Brain pericyte (primary cell): ENCODE measurements at regions not wholly inside any gene's neighbourhood (a gene's known extent, or its start where the extent isn't known, plus 50 kb on each side); places are given as distances from the start of the nearest gene placed in this dataset.

Experiments used
- DNase-seq: peaks from one replicate; pipeline ENCODE4 v3.0.0-alpha.2; 2012; ENCODE audit warnings: low read depth, low spot score

DNA sequence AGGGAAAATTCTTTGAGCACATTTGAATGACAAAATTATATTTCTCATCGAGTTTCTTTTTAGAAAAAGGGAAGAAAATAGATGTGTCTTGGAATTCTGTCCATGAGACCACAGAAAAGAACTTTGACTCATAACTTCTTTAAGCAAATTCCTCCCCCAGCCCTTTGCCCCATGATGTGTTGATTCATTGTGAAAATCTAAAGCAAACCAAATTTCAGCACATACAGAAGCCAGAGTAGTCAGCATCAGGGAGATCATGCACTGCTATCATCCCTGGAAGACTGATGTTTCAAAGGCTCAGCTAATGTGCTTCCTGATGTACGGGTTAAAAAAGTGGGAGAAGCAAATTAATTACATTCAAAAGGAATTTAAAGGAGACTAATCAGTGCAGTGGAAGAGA, 159.7 kb downstream of the FAT3 start:
- no peak for DNase-seq

GRCh38 chr11:92384802-92385201, 160.2 kb downstream of the FAT3 start:
- DNase-seq: no peak

GRCh38 chr11:92386577-92386976, 162.0 kb downstream of the FAT3 start:
- no peak for DNase-seq

GRCh38 chr11:92387859-92388258, 163.2 kb downstream of the FAT3 start:
- no peak for DNase-seq

- no peak for DNase-seq
These were observed 163.8 kb downstream of the FAT3 start for GRCh38 chr11:92388380-92388779.

- DNase-seq: no peak
These were observed 166.2 kb downstream of the FAT3 start for GRCh38 chr11:92390783-92391182.

- no peak for DNase-seq
These were observed 166.7 kb downstream of the FAT3 start for GRCh38 chr11:92391364-92391763.

DNA sequence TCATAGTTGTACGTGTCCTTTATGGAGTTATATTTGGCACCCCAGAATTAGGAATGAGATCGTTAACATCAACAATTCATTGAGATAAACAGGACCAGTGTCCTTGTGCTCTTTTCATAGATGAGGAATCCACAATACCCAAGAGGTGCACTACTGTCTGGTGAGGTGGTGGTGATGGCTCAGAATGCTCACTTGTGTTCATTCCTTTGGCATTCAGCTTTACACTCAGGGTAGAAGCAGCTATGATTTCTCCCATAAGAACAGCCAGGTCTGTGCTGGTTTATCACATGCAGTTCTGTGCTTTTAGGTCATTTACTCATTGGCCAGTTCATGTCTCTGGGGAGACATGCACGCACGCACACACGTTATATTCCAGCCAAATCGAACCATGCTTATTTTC, 167.2 kb downstream of the FAT3 start:
- no peak for DNase-seq

DNA sequence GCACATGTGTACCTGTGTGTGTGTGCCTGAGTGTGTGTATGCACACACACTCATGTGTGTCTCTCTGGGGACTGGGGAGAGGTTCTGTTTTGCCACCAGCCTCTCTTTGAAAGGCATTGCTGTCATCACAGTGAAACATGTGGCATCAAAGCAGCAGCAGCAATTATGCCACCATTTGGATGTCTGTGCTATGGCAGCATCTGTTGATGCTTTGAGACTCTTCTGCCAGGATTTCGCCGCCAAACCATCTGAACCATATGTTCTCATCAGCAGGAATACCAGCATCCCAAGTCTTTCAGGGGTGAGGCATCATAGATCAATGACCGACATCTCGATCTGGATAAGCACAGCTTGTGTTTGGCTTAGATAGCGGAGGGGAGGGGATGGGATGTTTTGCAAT, 168.6 kb downstream of the FAT3 start:
- no peak for DNase-seq

DNA sequence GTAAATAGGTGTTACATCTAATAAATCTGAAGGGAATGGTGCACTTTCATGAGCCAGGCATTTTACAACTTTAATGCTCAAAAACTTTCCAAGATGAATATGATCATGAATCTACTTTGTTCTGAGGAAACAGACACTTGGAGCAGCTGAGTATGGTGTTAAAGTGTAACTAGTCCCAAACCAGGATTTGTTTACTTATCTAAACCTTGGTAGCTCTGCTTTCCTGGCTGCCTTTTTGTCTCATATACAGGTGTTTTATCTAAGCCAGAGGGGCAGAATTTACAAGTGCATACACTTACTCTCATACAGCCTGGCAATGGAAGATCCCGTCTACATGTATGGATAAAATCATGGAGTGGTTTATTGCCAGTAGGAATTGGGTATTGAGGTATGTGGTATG, 171.5 kb downstream of the FAT3 start:
- DNase-seq: no peak

DNA sequence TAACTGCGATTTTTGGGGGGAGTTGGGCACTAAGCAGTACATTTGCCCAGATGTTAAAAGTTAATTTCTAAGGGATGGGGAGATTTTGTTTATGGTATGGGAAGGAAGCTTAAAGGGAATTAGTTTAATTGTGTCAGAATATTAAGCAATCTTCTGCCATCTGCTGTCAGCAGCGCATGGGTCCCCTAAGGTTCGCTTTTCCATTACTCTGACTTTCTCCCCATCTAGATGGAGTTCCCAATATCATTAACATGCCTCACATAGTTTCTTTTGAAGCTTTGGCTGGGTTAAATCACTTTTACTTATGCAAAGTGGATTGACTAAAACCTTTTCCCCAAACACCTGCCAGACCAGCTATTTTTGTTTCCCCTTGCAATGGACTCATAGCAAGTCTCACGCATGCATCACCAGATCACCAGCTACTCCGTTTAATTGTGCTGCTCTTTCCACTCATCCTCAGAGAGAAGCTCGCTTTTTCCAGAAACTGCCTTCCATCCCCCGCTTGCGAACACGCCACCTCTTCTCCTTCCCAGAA, 172.7 kb downstream of the FAT3 start:
- no peak for DNase-seq

GRCh38 chr11:92399705-92400104, 175.1 kb downstream of the FAT3 start:
- no peak for DNase-seq

DNA sequence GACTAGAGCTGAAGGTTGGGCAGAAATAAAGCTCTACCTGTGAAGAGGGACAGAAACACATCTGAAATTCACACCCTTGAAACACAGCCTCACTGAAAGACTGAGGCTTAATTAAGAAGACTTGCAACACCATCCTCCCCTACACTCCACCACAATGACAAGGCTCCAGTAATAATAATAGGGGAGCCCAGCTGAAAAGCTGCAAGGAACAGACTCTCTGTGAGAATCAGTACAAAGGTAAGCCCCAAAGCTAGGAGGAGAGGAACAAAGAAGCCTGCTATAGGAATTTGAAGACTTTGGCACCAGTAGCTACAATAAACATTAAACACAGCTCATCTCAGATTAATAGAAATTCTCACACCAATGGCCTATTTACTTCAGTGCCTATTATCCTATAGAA, 176.9 kb downstream of the FAT3 start:
- no peak for DNase-seq

GRCh38 chr11:92406472-92406871, 181.9 kb downstream of the FAT3 start:
- DNase-seq: no peak

GRCh38 chr11:92409355-92409754, 184.7 kb downstream of the FAT3 start:
- DNase-seq: no peak

DNA sequence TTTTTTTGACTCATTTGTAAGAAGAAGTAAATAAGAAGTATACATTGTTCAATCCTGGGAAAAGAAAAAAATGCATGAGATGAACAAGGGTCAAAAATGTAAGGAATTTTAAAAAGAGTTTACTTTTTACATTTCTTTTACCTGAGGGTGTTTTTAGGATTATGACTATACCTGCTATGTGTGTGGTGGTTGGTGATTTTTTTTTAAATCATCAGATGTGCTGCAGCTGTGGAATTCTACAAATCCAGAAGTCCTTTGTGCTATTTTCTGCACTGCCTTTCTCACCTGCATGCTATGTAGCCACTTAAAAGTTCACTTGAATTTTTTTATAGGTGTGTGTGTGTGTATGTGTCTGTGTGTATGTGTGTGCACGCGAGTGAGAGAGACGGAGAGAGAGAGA, 185.3 kb downstream of the FAT3 start:
- DNase-seq: no peak

GRCh38 chr11:92410526-92410925, 185.9 kb downstream of the FAT3 start:
- no peak for DNase-seq

DNA sequence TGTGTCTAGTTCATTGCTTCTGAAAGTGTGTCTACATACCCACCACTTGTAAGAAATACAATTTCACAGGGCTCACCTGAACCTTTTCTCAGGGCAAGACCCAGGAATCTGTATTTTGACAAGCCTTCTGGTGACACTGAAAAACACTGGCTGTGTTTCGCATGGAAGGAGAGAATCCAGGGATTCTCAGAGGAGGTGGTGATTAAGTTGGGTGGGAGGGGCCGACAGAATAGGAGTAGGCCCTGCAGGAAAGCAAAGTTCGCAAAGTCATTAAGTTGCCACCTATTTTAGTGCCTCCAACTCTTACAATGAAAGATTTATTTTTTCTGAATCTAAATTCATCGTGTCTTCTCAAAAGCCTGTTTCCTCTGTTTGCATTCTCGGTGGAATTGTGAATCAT, 186.8 kb downstream of the FAT3 start:
- no peak for DNase-seq

- no peak for DNase-seq
These were observed 189.3 kb downstream of the FAT3 start for GRCh38 chr11:92413757-92414513.

- DNase-seq: no peak
These were observed 192.5 kb downstream of the FAT3 start for GRCh38 chr11:92416971-92417725.

DNA sequence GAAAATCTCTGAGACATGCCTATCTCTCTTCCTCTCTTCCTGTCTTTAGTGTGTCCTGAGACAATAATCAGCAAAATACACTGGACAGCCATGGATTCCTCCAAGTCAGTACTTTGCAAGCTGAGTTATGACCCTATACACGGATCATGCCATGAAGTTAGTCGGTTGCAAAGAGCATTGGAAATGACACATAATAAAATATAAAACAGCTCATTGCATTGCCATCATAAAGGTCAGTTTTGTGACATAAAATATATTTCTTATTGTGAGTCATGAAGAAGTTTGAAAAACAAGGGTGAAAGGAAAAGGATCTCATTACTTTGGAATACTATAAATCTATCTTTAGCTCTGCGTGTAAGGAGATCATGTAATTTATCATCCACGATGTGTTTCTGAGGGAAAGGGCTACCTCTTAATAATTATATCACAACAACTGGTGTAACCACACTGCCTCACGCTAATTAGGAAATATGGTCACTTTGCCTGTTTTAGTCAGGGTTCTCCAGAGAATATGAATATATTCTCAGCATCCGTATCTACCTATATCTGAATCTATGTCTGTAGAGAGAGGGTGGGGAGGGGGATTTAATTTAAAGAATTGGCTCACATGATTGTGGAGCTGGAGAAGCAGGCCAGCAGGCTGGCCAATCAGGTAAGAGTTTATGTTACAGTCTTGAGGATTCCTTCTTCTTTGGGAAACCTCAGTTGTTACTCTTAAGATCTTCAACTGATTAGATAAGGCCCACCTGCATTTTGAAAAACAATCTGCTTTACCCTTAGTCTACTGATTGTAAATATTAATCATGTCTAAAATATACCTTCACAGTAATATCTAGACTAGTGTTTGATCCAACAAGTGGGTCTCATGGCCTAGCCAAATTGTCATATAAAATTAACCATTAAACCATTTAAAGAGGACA, 198.8 kb downstream of the FAT3 start:
- no peak for DNase-seq

GRCh38 chr11:92424281-92424680, 199.7 kb downstream of the FAT3 start:
- DNase-seq: no peak
